Glutamatergic neuron (in vitro differentiated cells): ENCODE measurements at regions not wholly inside any gene's neighbourhood (a gene's known extent, or its start where the extent isn't known, plus 50 kb on each side); places are given as distances from the start of the nearest gene placed in this dataset.

Experiments
- DNase-seq: peaks from one replicate; pipeline ENCODE4 v3.0.0; 2022
- H3K27ac Mint-ChIP-seq: one replicate; pipeline ENCODE4 v1.8.0; 2020; ENCODE audit warnings: mild to moderate bottlenecking, mixed read lengths, inconsistent platforms; ENCODE audit not compliant: unreplicated experiment
- H3K27me3 Mint-ChIP-seq: one replicate; pipeline ENCODE4 v1.8.0; 2020; ENCODE audit warnings: mild to moderate bottlenecking, moderate library complexity, mixed read lengths, inconsistent platforms; ENCODE audit not compliant: unreplicated experiment
- H3K36me3 Mint-ChIP-seq: one replicate; pipeline ENCODE4 v1.8.0; 2020; ENCODE audit warnings: mild to moderate bottlenecking, mixed read lengths, inconsistent platforms; ENCODE audit not compliant: unreplicated experiment
- H3K4me1 Mint-ChIP-seq: one replicate; pipeline ENCODE4 v1.8.0; 2020; ENCODE audit warnings: mild to moderate bottlenecking, low read depth, mixed read lengths, inconsistent platforms; ENCODE audit not compliant: unreplicated experiment
- H3K4me3 Mint-ChIP-seq: one replicate; pipeline ENCODE4 v1.8.0; 2020; ENCODE audit warnings: mild to moderate bottlenecking, mixed read lengths, inconsistent platforms; ENCODE audit not compliant: unreplicated experiment
- H3K9me3 Mint-ChIP-seq: one replicate; pipeline ENCODE4 v1.8.0; 2020; ENCODE audit warnings: mild to moderate bottlenecking, moderate library complexity, mixed read lengths, inconsistent platforms; ENCODE audit not compliant: unreplicated experiment
- TF ChIP-seq, protein P1 (sequence below): fragments of 200-600 bp; sonication (generic); IDR thresholded peaks from one replicate; pipeline ENCODE4 v1.5.0; 2021; ENCODE audit not compliant: partially characterized antibody, unreplicated experiment

DNA sequence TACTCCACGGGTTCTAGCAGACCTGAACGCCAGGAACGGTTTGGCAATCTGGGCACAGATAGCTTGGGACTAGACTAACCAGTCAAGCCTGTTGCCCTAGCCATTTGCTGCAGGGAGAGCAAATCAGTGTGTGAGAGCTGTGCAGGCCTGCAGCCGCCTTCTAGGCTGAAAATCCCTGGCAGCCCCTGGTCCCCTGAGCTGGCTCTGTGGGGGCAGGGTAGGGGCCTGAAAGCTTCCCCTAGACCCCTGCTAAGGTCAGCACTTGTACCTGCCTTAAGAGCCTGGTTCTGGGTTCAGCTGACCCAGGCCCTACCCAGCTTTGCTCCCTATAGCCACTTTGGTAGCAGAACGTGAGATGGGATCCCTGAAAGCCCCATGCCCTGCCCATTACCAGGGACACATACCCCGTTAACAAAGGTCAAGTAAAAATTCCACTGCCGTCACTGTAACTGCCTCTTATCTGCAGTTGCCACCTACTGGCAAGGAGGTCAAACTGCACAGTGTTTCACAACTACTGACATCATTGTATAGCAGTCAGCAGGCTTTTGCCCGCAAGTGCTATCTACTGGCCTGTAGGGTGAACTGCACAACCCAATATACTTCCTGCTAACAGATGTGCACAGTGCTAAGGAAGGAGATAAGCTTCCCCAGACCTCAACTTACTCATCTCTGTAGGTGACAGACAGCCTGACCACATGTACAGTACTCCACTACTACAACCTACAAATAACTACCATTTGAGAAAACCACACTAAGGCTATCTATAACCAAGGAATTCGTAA is 95.1 kb upstream of the OLIG3 start:
- H3K36me3 Mint-ChIP-seq: peaks cover 50% of the 10 kb centered on the region
- no peak for DNase-seq
- H3K4me3 Mint-ChIP-seq: no peak overlapping the region
- TF ChIP-seq, protein P1, sequence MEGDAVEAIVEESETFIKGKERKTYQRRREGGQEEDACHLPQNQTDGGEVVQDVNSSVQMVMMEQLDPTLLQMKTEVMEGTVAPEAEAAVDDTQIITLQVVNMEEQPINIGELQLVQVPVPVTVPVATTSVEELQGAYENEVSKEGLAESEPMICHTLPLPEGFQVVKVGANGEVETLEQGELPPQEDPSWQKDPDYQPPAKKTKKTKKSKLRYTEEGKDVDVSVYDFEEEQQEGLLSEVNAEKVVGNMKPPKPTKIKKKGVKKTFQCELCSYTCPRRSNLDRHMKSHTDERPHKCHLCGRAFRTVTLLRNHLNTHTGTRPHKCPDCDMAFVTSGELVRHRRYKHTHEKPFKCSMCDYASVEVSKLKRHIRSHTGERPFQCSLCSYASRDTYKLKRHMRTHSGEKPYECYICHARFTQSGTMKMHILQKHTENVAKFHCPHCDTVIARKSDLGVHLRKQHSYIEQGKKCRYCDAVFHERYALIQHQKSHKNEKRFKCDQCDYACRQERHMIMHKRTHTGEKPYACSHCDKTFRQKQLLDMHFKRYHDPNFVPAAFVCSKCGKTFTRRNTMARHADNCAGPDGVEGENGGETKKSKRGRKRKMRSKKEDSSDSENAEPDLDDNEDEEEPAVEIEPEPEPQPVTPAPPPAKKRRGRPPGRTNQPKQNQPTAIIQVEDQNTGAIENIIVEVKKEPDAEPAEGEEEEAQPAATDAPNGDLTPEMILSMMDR: peak; percentile 68
- H3K9me3 Mint-ChIP-seq: peaks cover 12% of the 10 kb centered on the region
- H3K4me1 Mint-ChIP-seq: peaks cover 1% of the 10 kb centered on the region
- peak overlapping the region; percentile 38 for H3K27ac Mint-ChIP-seq
- H3K27me3 Mint-ChIP-seq: peaks cover 1% of the 10 kb centered on the region

DNA sequence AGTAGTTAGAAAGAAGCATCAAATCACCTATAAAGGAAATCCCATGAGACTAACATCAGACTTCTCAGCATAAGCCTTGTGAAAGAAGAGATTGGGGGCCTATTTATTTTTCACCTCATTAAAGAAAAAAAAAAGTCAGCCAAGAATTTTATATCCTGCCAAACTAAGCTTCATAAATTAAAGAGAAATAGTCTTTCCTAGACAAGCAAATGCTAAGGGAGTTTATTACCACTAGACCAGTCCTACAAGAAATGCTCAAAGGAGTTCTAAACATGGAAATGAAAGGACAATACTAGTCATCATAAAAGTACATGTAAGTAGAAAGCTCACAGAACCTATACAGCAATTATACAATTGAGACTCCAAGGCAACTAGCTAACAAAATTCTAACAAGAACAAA is 96.5 kb upstream of the OLIG3 start:
- H3K4me3 Mint-ChIP-seq: no peak overlapping the region
- H3K4me1 Mint-ChIP-seq: peaks cover 1% of the 10 kb centered on the region
- peaks cover 20% of the 10 kb centered on the region for H3K9me3 Mint-ChIP-seq
- peaks cover 62% of the 10 kb centered on the region for H3K36me3 Mint-ChIP-seq
- H3K27me3 Mint-ChIP-seq: peaks cover 3% of the 10 kb centered on the region
- H3K27ac Mint-ChIP-seq: no peak overlapping the region
- TF ChIP-seq, protein P1: no peak
- no peak for DNase-seq

DNA sequence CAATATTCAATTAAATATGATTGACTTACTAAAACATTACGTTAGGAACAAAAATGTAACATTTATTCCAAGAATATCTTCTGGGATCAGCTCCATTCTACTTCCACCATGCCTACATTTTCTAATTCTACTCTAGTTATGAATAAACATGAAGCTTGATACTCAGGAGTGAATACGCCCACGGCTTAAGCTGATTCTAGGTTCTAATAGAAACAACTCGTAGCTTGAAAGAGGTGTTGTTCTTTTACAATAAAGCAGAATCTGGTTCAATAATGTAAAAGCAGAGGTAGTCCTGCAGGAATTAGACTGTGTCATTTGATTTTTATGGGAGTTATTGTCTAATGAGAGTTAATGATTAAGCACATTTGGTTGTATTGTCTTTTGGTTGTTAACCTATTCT is 107.3 kb upstream of the OLIG3 start:
- TF ChIP-seq, protein P1: no peak
- Mint-ChIP-seq H3K4me1 (peaks cover 46% of the 10 kb centered on the region), H3K36me3 (peaks cover 8% of the 10 kb centered on the region), H3K27me3 (peaks cover 9% of the 10 kb centered on the region), H3K4me3 (no peak overlapping the region), H3K9me3 (peaks cover 23% of the 10 kb centered on the region), H3K27ac (peak overlapping the region; percentile 15)
- DNase-seq: no peak

DNA sequence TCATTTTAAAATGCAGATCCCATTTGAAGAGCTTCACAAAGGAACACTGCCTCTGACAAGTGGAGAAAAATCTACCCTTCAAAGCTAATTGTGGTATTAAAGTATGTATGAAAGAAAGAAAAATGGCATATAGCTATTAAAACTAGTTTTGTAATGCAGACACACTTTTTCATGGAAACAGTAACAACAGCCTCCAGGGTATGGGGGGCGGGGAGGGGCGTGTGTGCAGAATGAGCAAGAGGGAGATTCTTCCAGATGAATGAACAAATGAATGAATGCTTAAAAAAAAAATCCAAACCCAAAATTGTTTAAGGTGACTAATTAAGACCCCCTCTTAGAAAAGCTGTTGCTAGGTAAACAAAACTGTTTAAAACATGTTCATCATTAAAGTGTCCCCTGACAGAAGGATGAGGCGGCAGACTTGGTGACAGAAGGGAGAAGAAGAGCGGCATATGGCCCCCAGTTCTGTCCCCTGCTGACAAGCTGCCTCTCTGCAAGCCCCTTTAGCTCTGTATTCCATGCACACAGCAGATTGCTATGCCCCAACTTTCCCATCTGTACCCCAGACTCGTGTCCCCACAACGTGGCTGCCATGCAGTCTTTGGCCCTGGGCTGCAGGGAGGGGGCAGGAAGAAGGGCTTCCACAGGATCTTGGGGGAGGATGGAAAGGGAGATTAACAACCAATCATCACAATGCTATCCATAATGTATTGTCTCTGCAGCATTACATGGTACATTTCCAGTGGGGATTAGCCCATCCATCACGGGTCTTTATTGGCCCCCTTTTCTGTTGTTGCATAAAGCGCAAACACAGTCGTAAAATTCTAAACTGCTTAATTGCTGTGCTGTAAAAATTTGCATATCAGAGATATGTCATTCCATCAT is 108.4 kb upstream of the OLIG3 start:
- peak; percentile 70 for DNase-seq
- H3K36me3 Mint-ChIP-seq: peaks cover 8% of the 10 kb centered on the region
- peaks cover 46% of the 10 kb centered on the region for H3K4me1 Mint-ChIP-seq
- TF ChIP-seq, protein P1: no peak
- peaks cover 9% of the 10 kb centered on the region for H3K27me3 Mint-ChIP-seq
- H3K9me3 Mint-ChIP-seq: peaks cover 24% of the 10 kb centered on the region
- peak overlapping the region; percentile 99 for H3K27ac Mint-ChIP-seq
- H3K4me3 Mint-ChIP-seq: peak overlapping the region; percentile 74
